Lower lobe of right lung (tissue), 2 donors: ENCODE measurements at regions not wholly inside any gene's neighbourhood (a gene's known extent, or its start where the extent isn't known, plus 50 kb on each side); places are given as distances from the start of the nearest gene placed in this dataset.
"Not testable (repeated sequence)": the region's sequence is repeated elsewhere in the genome, so short reads cannot be mapped to it uniquely, and the experiment has no call there.

ENCODE experiments used
- ATAC-seq, 2 donors: fragments of 200-7000 bp; cut with Tn5 transposase; one replicate each; pipeline ENCODE4 v1.9.1; 2020 to 2022; ENCODE audit warnings: mild to moderate bottlenecking in 2 of 2, moderate library complexity in 2 of 2
- DNase-seq: peaks from one replicate; pipeline ENCODE4 v3.0.0-alpha.2; 2020
- H3K27ac ChIP-seq: fragments of 200-600 bp; one replicate; pipeline ENCODE4 v1.8.0; 2022
- H3K27me3 ChIP-seq: fragments of 200-600 bp; one replicate; pipeline ENCODE4 v1.8.0; 2022; ENCODE audit warnings: low read depth
- H3K36me3 ChIP-seq: fragments of 200-600 bp; one replicate; pipeline ENCODE4 v1.8.0; 2022; ENCODE audit warnings: mild to moderate bottlenecking
- H3K4me1 ChIP-seq: fragments of 200-600 bp; one replicate; pipeline ENCODE4 v1.8.0; 2022
- H3K4me3 ChIP-seq: fragments of 200-600 bp; one replicate; pipeline ENCODE4 v1.8.0; 2022; ENCODE audit warnings: mild to moderate bottlenecking
- H3K9me3 ChIP-seq: fragments of 200-600 bp; one replicate; pipeline ENCODE4 v1.8.0; 2022
- intact Hi-C: fragments of 100-400 bp; cut with DNase I; formaldehyde crosslinking; loops from one replicate; pipeline ENCODE4 v1.11.0; 2022
- TF ChIP-seq, protein P1 (sequence below): fragments of 200-600 bp; IDR thresholded peaks from one replicate; pipeline ENCODE4 v1.8.0; 2022; ENCODE audit warnings: antibody characterized with exemption, mild to moderate bottlenecking
- donor health status: DM: no; HTN: yes; CAD: no; lungs with severe emphysema.

DNA sequence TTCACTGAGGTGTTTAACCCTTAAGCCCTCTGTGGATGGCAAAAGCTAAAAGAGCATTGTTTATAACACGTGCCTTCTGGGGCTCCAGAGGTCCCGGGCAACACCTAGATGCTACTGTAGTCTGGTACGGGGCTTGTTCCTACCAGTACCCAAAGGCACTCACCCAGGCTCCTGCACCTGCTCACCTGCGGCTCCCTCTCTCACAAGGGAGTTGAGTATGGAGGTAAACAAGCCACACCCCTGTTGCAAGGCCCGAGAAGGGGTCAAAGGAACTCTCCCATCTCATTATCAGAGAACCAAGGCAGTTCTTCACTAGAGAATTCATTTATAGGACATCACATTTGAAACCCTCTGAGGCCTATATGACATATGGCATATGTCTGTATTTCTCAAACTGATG is 53.4 kb upstream of the IL6ST start:
- Histone ChIP-seq H3K27ac (no peak overlapping the region), H3K36me3 (no peaks in the 10 kb centered on the region), H3K9me3 (no peaks in the 10 kb centered on the region), H3K4me1 (peaks cover 42% of the 10 kb centered on the region), H3K27me3 (no peaks in the 10 kb centered on the region), H3K4me3 (no peak overlapping the region)
- intact Hi-C loops, result no loop called here
- peak; percentile 47 to 71 for ATAC-seq
- no peak for DNase-seq
- TF ChIP-seq, protein P1, sequence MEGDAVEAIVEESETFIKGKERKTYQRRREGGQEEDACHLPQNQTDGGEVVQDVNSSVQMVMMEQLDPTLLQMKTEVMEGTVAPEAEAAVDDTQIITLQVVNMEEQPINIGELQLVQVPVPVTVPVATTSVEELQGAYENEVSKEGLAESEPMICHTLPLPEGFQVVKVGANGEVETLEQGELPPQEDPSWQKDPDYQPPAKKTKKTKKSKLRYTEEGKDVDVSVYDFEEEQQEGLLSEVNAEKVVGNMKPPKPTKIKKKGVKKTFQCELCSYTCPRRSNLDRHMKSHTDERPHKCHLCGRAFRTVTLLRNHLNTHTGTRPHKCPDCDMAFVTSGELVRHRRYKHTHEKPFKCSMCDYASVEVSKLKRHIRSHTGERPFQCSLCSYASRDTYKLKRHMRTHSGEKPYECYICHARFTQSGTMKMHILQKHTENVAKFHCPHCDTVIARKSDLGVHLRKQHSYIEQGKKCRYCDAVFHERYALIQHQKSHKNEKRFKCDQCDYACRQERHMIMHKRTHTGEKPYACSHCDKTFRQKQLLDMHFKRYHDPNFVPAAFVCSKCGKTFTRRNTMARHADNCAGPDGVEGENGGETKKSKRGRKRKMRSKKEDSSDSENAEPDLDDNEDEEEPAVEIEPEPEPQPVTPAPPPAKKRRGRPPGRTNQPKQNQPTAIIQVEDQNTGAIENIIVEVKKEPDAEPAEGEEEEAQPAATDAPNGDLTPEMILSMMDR, result no peak

DNA sequence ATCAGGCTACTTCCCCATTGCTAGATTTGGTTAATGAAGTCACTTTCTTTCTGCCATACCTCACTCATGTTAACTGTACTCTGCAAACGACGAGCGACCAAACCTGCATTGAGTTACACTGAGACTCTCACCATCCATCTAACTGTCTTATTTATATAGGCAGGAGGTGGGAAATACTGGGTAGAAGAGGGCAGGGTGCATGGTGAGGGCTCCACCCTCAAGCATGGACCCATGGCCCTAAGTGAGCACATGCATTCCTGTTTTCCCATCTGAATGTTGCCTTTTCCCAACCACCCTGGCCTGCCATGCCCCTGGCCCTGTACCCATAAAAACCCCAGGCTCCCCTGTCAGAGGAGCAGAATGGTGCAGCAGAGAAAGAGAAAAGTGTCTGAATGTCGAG is 52.7 kb upstream of the IL6ST start:
- no peaks in the 10 kb centered on the region for H3K36me3 ChIP-seq
- TF ChIP-seq, protein P1, result no peak
- H3K27ac ChIP-seq, result no peak overlapping the region
- peaks cover 42% of the 10 kb centered on the region for H3K4me1 ChIP-seq
- DNase-seq, result no peak
- intact Hi-C loops, result no loop called here
- no peaks in the 10 kb centered on the region for H3K9me3 ChIP-seq
- ATAC-seq, result no peak
- H3K4me3 ChIP-seq, result no peak overlapping the region
- no peaks in the 10 kb centered on the region for H3K27me3 ChIP-seq

DNA sequence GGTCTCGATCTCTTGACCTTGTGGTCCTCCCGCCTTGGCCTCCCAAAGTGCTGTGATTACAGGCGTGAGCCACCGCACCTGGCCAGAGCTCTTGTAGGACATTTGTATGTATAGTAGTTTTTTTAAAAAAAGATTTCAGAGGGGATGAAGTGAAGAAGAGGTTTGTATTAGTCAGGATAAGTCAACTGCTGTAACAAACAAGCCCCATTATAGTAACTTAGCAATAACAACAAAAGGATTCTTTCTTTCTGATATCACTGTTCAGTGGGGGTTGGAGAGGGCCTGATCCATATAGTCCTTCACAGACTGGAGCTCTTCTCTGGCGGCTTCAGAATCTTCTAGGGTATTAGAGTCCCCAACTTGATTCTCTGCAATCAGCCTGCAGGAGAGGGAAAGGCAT is 50.7 kb upstream of the IL6ST start:
- DNase-seq (no peak), ATAC-seq (no peak)
- Histone ChIP-seq H3K27ac (no peak overlapping the region), H3K27me3 (no peaks in the 10 kb centered on the region), H3K4me1 (peaks cover 36% of the 10 kb centered on the region), H3K4me3 (no peak overlapping the region), H3K9me3 (no peaks in the 10 kb centered on the region), H3K36me3 (no peaks in the 10 kb centered on the region)
- intact Hi-C loops, result no loop called here
- TF ChIP-seq, protein P1, result no peak

DNA sequence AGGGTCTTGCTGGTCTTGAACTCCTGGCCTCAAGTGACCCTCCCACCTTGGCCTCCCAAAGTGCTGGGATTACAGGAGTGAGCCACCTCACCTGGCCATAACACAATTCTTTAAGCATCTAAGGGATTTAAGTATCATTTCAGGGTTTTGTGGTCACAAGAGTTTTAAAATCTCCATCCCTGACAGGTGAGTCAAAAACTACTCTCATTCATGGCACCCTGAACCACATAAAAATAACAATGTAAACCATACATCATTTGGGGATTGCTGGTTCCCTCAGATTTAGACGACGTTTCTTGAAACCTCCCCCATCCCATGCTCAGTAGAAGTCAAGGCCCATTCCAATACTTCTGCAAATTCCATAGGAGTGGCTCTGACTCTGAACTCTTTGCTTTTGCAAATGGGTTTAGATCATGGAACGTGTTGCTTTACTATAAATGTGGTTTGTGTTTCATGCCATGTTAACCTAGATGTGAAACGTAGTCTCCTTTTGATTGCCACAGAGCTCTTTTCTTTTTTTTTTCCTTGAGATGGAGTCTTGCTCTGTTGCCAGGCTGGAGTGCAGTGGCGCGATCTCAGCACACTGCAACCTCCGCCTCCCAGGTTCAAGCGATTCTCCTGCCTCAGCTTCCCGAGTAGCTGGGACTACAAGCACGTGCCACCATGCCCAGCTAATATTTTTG is 50.1 kb upstream of the IL6ST start:
- DNase-seq, intact Hi-C loops: not testable (repeated sequence)

More for the DNA sequence above, 50.1 kb upstream of the IL6ST start:
- H3K27ac ChIP-seq, ATAC-seq, H3K9me3 ChIP-seq, H3K27me3 ChIP-seq, H3K36me3 ChIP-seq, H3K4me3 ChIP-seq: not testable (repeated sequence)
- peaks cover 31% of the 10 kb centered on the region for H3K4me1 ChIP-seq
